ENCODE measurements at regions not wholly inside any gene's neighbourhood (a gene's known extent, or its start where the extent isn't known, plus 50 kb on each side); places are given as distances from the start of the nearest gene placed in this dataset.

- FAIRE-seq: no peak
Measured at GRCh38 chr1:162918151-162918754, 57.3 kb upstream of the CCDC190 start.

GRCh38 chr1:162916821-162917613 lies 56.0 kb upstream of the CCDC190 start:
- FAIRE-seq: peak; percentile 33

- FAIRE-seq: no peak
Measured at GRCh38 chr1:162916407-162916806, 55.4 kb upstream of the CCDC190 start.

GRCh38 chr1:162914601-162915000 lies 53.6 kb upstream of the CCDC190 start:
- no peak for FAIRE-seq

- FAIRE-seq: no peak
Measured at GRCh38 chr1:162913345-162913744, 52.4 kb upstream of the CCDC190 start.

GRCh38 chr1:162912061-162912667 lies 51.2 kb upstream of the CCDC190 start:
- peak; percentile 51 for FAIRE-seq

Data from islet of Langerhans (tissue), 1 donor.